GM20000 (cell line): ENCODE measurements at regions not wholly inside any gene's neighbourhood (a gene's known extent, or its start where the extent isn't known, plus 50 kb on each side); places are given as distances from the start of the nearest gene placed in this dataset.

Experiments
- DNase-seq: peaks from one replicate; pipeline ENCODE4 v3.0.0; 2012; ENCODE audit warnings: low spot score
- CTCF ChIP-seq: IDR thresholded peaks from 2 replicates; pipeline ENCODE4 v1.5.1; 2012; ENCODE audit warnings: mild to moderate bottlenecking, control low read depth; ENCODE audit errors: extremely low read depth, missing control alignments

- no peak for DNase-seq
- no peak for TF ChIP-seq CTCF
Measured at GRCh38 chr9:38132956-38133355, 63.9 kb upstream of the SHB start.

- TF ChIP-seq CTCF = no peak
- no peak for DNase-seq
Measured at GRCh38 chr9:38131729-38132128, 62.7 kb upstream of the SHB start.

- no peak for TF ChIP-seq CTCF
- DNase-seq = no peak
Measured at GRCh38 chr9:38130724-38131123, 61.7 kb upstream of the SHB start.

- no peak for DNase-seq
- TF ChIP-seq CTCF = no peak
Measured at GRCh38 chr9:38129366-38129765, 60.3 kb upstream of the SHB start.

GRCh38 chr9:38128752-38129270 lies 59.8 kb upstream of the SHB start:
- TF ChIP-seq CTCF = no peak
- DNase-seq = no peak

- no peak for TF ChIP-seq CTCF
Measured at GRCh38 chr9:38127271-38127839, 58.3 kb upstream of the SHB start.

GRCh38 chr9:38126730-38127129 lies 57.7 kb upstream of the SHB start:
- DNase-seq = no peak
- no peak for TF ChIP-seq CTCF

More at GRCh38 chr9:38127271-38127839, 58.3 kb upstream of the SHB start:
- no peak for DNase-seq
